ENCODE measurements at regions not wholly inside any gene's neighbourhood (a gene's known extent, or its start where the extent isn't known, plus 50 kb on each side); places are given as distances from the start of the nearest gene placed in this dataset.

GRCh38 chr3:25015599-25015998 lies 412.5 kb upstream of the RARB start:
- DNase-seq: no peak

GRCh38 chr3:25018909-25019308 lies 409.2 kb upstream of the RARB start:
- DNase-seq: no peak

GRCh38 chr3:25019506-25019905 lies 408.6 kb upstream of the RARB start:
- DNase-seq: no peak

GRCh38 chr3:25021816-25022215 lies 406.2 kb upstream of the RARB start:
- no peak for DNase-seq

- DNase-seq: no peak
Observed at GRCh38 chr3:25023876-25024275, 404.2 kb upstream of the RARB start.

GRCh38 chr3:25025236-25025635 lies 402.8 kb upstream of the RARB start:
- no peak for DNase-seq

GRCh38 chr3:25027650-25028049 lies 400.4 kb upstream of the RARB start:
- no peak for DNase-seq

GRCh38 chr3:25029820-25030219 lies 398.2 kb upstream of the RARB start:
- no peak for DNase-seq

- DNase-seq: no peak
Observed at GRCh38 chr3:25032344-25032743, 395.7 kb upstream of the RARB start.

- DNase-seq: no peak
Observed at GRCh38 chr3:25033407-25034029, 394.5 kb upstream of the RARB start.

GRCh38 chr3:25035526-25035925 lies 392.5 kb upstream of the RARB start:
- no peak for DNase-seq

- no peak for DNase-seq
Observed at GRCh38 chr3:25036633-25037032, 391.4 kb upstream of the RARB start.

GRCh38 chr3:25037049-25037547 lies 391.0 kb upstream of the RARB start:
- no peak for DNase-seq

GRCh38 chr3:25038271-25038670 lies 389.8 kb upstream of the RARB start:
- DNase-seq: no peak

- DNase-seq: no peak
Observed at GRCh38 chr3:25038922-25039321, 389.1 kb upstream of the RARB start.

- no peak for DNase-seq
Observed at GRCh38 chr3:25040748-25041147, 387.3 kb upstream of the RARB start.

GRCh38 chr3:25041871-25042584 lies 386.0 kb upstream of the RARB start:
- no peak for DNase-seq

- DNase-seq: no peak
Observed at GRCh38 chr3:25043177-25043576, 384.9 kb upstream of the RARB start.

- no peak for DNase-seq
Observed at GRCh38 chr3:25043749-25044148, 384.3 kb upstream of the RARB start.

- no peak for DNase-seq
Observed at GRCh38 chr3:25044762-25045710, 383.0 kb upstream of the RARB start.

- DNase-seq: no peak
Observed at GRCh38 chr3:25046911-25047771, 380.9 kb upstream of the RARB start.

- DNase-seq: no peak
Observed at GRCh38 chr3:25049304-25049703, 378.8 kb upstream of the RARB start.

- no peak for DNase-seq
Observed at GRCh38 chr3:25053360-25053759, 374.7 kb upstream of the RARB start.

Measured in CD4-positive, alpha-beta T cell treated with Interleukin-1 beta for 1 hour (primary cell).